GM19023 (cell line): ENCODE measurements at regions not wholly inside any gene's neighbourhood (a gene's known extent, or its start where the extent isn't known, plus 50 kb on each side); places are given as distances from the start of the nearest gene placed in this dataset.

ENCODE experiments used
- ATAC-seq: cut with Tn5 transposase; IDR thresholded peaks from one replicate; pipeline ENCODE4 v1.9.1; 2021; ENCODE audit warnings: mild to moderate bottlenecking, moderate library complexity; ENCODE audit not compliant: unreplicated experiment

- no peak for ATAC-seq
Measured at GRCh38 chr6:33924681-33925080, 120.9 kb upstream of the MLN start.

- no peak for ATAC-seq
Measured at GRCh38 chr6:33923857-33924514, 120.2 kb upstream of the MLN start.

- ATAC-seq = no peak
Measured at GRCh38 chr6:33921745-33922144, 117.9 kb upstream of the MLN start.

GRCh38 chr6:33918175-33918695 lies 114.4 kb upstream of the MLN start:
- ATAC-seq = no peak

GRCh38 chr6:33915134-33915533 lies 111.3 kb upstream of the MLN start:
- no peak for ATAC-seq

- no peak for ATAC-seq
Measured at GRCh38 chr6:33914645-33915044, 110.8 kb upstream of the MLN start.

GRCh38 chr6:33912195-33912594 lies 108.4 kb upstream of the MLN start:
- ATAC-seq = no peak

GRCh38 chr6:33911488-33911887 lies 107.7 kb upstream of the MLN start:
- ATAC-seq = no peak

GRCh38 chr6:33910594-33910993 lies 106.8 kb upstream of the MLN start:
- no peak for ATAC-seq

GRCh38 chr6:33909737-33910136 lies 105.9 kb upstream of the MLN start:
- ATAC-seq = no peak

GRCh38 chr6:33908025-33908424 lies 104.2 kb upstream of the MLN start:
- ATAC-seq = no peak

- no peak for ATAC-seq
Measured at GRCh38 chr6:33907227-33907626, 103.4 kb upstream of the MLN start.

- ATAC-seq = no peak
Measured at GRCh38 chr6:33906439-33906838, 102.6 kb upstream of the MLN start.

GRCh38 chr6:33905071-33905609 lies 101.3 kb upstream of the MLN start:
- ATAC-seq = no peak

- ATAC-seq = no peak
Measured at GRCh38 chr6:33904747-33905065, 100.9 kb upstream of the MLN start.

GRCh38 chr6:33904050-33904746 lies 100.4 kb upstream of the MLN start:
- peak; percentile 60 for ATAC-seq

- ATAC-seq = no peak
Measured at GRCh38 chr6:33903579-33903978, 99.8 kb upstream of the MLN start.

- ATAC-seq = no peak
Measured at GRCh38 chr6:33902457-33902853, 98.7 kb upstream of the MLN start.

GRCh38 chr6:33901822-33902456 lies 98.1 kb upstream of the MLN start:
- no peak for ATAC-seq

GRCh38 chr6:33898771-33899170 lies 95.0 kb upstream of the MLN start:
- no peak for ATAC-seq

GRCh38 chr6:33897189-33897780 lies 93.5 kb upstream of the MLN start:
- ATAC-seq = no peak
